Chondrocyte (in vitro differentiated cells): ENCODE measurements at regions not wholly inside any gene's neighbourhood (a gene's known extent, or its start where the extent isn't known, plus 50 kb on each side); places are given as distances from the start of the nearest gene placed in this dataset.

Source experiments
- DNase-seq: peaks from one replicate; pipeline ENCODE4 v3.0.0; 2021; ENCODE audit warnings: mixed read lengths, low spot score
- H3K27ac Mint-ChIP-seq: one replicate; pipeline ENCODE4 v1.8.0; 2021; ENCODE audit warnings: mild to moderate bottlenecking, moderate library complexity, mixed read lengths; ENCODE audit not compliant: unreplicated experiment
- H3K27me3 Mint-ChIP-seq: 2 replicates; pipeline ENCODE4 v1.8.0; 2021; ENCODE audit warnings: low read depth, mixed read lengths
- H3K36me3 Mint-ChIP-seq: 2 replicates; pipeline ENCODE4 v1.8.0; 2021; ENCODE audit warnings: low read depth, mixed read lengths
- H3K4me1 Mint-ChIP-seq: 2 replicates; pipeline ENCODE4 v1.8.0; 2021; ENCODE audit warnings: low read depth, mild to moderate bottlenecking, mixed read lengths
- H3K4me3 Mint-ChIP-seq: one replicate; pipeline ENCODE4 v1.8.0; 2021; ENCODE audit warnings: mild to moderate bottlenecking, moderate library complexity, mixed read lengths; ENCODE audit not compliant: unreplicated experiment
- H3K9me3 Mint-ChIP-seq: 2 replicates; pipeline ENCODE4 v1.8.0; 2021; ENCODE audit warnings: low read depth, mixed read lengths
- TF ChIP-seq, protein P1 (sequence below): fragments of 200-600 bp; sonication (generic); IDR thresholded peaks from 2 replicates; pipeline ENCODE4 v1.5.0; 2021; ENCODE audit warnings: antibody characterized with exemption, mild to moderate bottlenecking, moderate library complexity

- no peak overlapping the region for H3K27ac Mint-ChIP-seq
- no peak overlapping the region for H3K4me3 Mint-ChIP-seq
- H3K9me3 Mint-ChIP-seq = no peaks in the 10 kb centered on the region
- TF ChIP-seq, protein P1, sequence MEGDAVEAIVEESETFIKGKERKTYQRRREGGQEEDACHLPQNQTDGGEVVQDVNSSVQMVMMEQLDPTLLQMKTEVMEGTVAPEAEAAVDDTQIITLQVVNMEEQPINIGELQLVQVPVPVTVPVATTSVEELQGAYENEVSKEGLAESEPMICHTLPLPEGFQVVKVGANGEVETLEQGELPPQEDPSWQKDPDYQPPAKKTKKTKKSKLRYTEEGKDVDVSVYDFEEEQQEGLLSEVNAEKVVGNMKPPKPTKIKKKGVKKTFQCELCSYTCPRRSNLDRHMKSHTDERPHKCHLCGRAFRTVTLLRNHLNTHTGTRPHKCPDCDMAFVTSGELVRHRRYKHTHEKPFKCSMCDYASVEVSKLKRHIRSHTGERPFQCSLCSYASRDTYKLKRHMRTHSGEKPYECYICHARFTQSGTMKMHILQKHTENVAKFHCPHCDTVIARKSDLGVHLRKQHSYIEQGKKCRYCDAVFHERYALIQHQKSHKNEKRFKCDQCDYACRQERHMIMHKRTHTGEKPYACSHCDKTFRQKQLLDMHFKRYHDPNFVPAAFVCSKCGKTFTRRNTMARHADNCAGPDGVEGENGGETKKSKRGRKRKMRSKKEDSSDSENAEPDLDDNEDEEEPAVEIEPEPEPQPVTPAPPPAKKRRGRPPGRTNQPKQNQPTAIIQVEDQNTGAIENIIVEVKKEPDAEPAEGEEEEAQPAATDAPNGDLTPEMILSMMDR = no peak
- H3K36me3 Mint-ChIP-seq = no peaks in the 10 kb centered on the region
- DNase-seq = no peak
- H3K4me1 Mint-ChIP-seq = peaks cover 4% of the 10 kb centered on the region
- H3K27me3 Mint-ChIP-seq = no peaks in the 10 kb centered on the region
Observed at GRCh38 chr7:84817016-84817415, 369.8 kb downstream of the SEMA3D start.

DNA sequence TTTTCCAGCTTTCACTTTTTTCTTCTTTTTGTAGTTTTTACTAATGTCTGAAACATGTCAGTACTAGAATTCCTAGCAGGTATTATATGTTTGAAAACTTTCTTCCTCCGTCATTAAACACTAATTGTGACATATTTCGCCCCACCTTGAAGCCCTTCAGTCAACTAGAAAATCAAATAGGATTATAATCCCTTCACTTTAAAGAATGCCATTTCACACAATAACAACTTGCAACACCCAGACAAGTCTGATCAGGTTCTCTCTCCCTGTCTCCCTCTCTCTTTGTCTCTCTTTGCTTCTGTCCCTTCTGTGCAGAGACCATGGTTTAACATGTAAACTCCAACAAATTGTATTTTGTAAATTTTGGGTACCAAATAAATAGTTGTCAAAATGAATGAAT is 373.5 kb downstream of the SEMA3D start:
- no peaks in the 10 kb centered on the region for H3K36me3 Mint-ChIP-seq
- TF ChIP-seq, protein P1 = no peak
- no peak for DNase-seq

DNA sequence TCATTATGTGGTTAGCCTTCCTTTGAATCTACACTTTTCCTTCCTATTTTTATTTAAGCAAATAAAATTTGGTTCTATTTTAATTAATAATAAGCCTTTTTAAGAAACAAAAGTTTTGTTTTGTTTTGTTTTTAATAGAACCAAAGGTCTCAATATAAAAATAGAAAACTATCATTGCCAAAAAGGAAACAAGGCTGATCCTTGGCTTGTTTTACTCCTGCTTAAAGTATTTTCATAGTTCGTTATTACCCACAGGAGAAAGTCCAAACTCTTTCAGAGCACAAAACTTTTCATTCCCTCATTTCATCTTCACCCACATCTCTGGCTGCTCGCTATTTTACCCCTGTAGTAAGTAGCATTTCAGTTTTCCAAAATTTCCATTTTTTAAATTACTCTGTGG is 374.8 kb downstream of the SEMA3D start:
- no peaks in the 10 kb centered on the region for H3K9me3 Mint-ChIP-seq
- no peak overlapping the region for H3K27ac Mint-ChIP-seq
- no peak overlapping the region for H3K4me3 Mint-ChIP-seq
- no peak for DNase-seq
- H3K27me3 Mint-ChIP-seq = no peaks in the 10 kb centered on the region
- H3K4me1 Mint-ChIP-seq = peaks cover 16% of the 10 kb centered on the region
- H3K36me3 Mint-ChIP-seq = no peaks in the 10 kb centered on the region
- TF ChIP-seq, protein P1 = no peak

More for the DNA sequence above, 373.5 kb downstream of the SEMA3D start:
- H3K4me1 Mint-ChIP-seq = peaks cover 16% of the 10 kb centered on the region
- no peaks in the 10 kb centered on the region for H3K9me3 Mint-ChIP-seq
- H3K27me3 Mint-ChIP-seq = no peaks in the 10 kb centered on the region
- no peak overlapping the region for H3K4me3 Mint-ChIP-seq
- no peak overlapping the region for H3K27ac Mint-ChIP-seq

DNA sequence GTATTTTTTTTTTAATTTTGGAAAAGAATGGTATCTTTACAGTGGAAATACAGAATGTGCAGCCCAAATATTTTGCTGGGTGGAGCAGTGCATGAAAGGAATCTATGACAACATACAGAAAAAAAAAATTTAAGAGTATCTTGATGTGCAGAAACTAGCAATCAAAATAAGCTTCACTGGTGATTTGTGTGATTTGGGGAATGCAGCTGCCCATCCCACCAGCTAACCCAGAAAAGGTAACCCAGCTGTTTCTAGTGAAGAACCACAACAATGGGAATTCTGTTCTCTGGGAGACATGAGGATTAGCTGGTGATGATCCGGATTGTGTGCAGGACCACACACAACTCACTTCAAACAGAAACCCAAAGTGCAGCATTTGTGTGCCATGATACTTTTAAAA is 375.5 kb downstream of the SEMA3D start:
- TF ChIP-seq, protein P1 = no peak
- Mint-ChIP-seq H3K4me1 (peaks cover 16% of the 10 kb centered on the region), H3K27ac (no peak overlapping the region), H3K4me3 (no peak overlapping the region), H3K27me3 (no peaks in the 10 kb centered on the region), H3K9me3 (no peaks in the 10 kb centered on the region), H3K36me3 (no peaks in the 10 kb centered on the region)
- DNase-seq = no peak

DNA sequence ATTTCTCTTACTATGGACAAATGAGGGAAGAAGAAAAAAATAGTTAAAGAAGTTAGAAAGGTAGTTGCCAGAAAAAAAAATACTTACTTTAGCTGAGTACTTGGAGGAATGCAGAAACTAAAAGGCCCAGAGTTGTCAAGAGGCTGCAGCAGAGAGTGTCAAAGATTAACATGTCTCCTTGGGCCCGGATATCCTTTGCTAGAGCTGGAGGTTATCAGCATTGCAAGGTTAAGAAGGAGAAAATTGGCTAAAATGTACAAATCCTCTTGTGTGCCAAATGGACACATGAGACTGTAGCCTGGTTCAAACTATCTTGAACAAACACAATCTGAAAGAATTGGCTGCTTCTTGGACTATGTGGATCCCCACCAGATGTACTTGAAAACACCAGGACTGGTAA is 377.0 kb downstream of the SEMA3D start:
- Mint-ChIP-seq H3K9me3 (peaks cover 4% of the 10 kb centered on the region), H3K4me1 (peaks cover 16% of the 10 kb centered on the region), H3K27me3 (no peaks in the 10 kb centered on the region), H3K27ac (no peak overlapping the region), H3K36me3 (no peaks in the 10 kb centered on the region), H3K4me3 (no peak overlapping the region)
- DNase-seq = no peak
- TF ChIP-seq, protein P1 = no peak
